ENCODE measurements at regions not wholly inside any gene's neighbourhood (a gene's known extent, or its start where the extent isn't known, plus 50 kb on each side); places are given as distances from the start of the nearest gene placed in this dataset.
"Not testable (repeated sequence)": the region's sequence is repeated elsewhere in the genome, so short reads cannot be mapped to it uniquely, and the experiment has no call there.

DNA sequence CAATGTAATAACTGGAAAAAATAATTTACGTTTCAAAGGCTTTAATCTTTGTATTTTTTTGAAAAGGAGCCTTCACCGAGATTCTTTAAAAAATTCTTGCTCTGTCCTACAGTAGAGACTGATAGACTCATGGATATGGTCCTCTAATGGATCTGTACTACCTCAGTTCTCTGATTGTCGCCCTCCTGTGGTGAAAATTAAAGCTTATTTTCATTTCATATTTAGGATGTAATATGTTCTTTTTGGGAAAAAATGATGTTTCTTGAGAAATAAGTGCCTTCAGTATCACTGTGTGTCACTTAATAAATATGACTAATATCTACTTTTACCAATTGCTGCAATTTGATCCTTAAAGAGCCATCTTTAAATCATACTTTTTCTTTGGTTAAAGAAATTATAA is 4593.3 kb upstream of the OR11H1 start:
- ATAC-seq; intact Hi-C loops (cut with DNase I): not testable (repeated sequence)

DNA sequence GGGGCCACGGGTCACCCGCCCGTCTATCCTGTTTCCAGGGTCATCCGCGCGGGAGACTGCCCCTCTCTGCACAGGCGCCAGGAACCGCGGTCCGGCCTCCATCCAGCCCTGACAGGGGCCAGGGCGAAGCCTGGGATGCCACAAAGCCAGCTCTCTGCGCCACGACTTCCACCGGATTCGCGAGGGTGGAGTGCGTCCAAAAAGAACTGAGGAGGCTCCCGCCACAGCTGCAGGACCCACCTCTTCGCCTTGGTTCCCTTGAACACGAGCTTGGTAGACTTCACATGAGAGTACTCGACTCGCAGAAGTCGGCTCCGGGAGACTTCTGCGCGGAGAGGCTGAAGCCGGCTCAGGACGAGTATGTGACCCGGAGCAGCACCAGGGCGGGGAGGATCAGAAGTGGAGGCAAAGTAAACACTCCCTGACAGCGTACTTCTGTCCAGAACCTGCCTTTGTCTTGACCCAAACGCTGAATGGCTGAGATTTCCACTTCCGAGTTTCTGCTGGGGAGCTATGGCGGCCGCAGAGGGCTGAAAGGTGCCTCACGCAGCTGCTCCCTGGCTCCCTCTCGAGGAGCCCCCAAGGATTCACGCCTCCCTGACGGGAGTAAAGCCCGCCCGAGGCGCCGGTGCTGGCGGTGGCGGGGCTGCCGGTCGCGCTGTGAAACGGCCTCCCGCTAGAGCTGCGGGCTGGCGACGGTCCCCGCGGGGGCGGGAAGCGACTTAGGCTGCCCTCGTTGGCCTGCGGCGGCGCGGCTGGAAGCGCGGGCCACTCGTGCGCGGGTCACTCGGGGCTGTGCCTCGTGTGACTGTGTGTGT is 4566.7 kb upstream of the OR11H1 start:
- WGBS = 64% methylated on average over 69 of the region's 69 CpGs
- H3K4me1 ChIP-seq (ENCODE audit: control insufficient read depth, insufficient read depth, low read length) = no peaks in the 10 kb centered on the region

More for the DNA sequence above, 4593.3 kb upstream of the OR11H1 start:
- not testable (repeated sequence) for H3K9me3 ChIP-seq (ENCODE audit: control insufficient read depth, low read length); H3K4me1 ChIP-seq (ENCODE audit: control insufficient read depth, insufficient read depth, low read length); DNase-seq; H3K4me3 ChIP-seq (ENCODE audit: low read length); H3K27ac ChIP-seq (ENCODE audit: low read length); H3K27me3 ChIP-seq (ENCODE audit: control insufficient read depth, insufficient read depth)
- 26% methylated on average over 3 of the region's 3 CpGs for WGBS

DNA sequence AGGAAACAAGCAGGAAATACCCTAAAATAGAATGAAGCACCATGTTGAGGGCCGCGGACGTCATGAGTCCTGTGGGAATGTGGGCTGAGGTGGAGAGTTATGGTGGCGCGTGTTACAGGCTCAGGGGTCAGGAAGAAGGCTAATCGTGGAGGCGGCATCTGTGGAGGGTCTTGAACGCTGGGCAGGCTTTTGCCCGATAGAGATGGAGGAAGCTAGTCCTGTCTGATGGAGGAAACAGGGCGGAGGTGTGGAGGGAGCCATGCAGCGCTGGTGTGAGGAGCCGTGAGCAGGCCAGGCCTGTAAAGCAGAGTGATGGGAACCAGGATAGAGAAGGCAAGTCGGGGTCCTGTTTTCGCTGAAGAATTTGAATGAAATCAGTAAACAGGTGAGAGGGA is 4566.1 kb upstream of the OR11H1 start:
- H3K9me3 ChIP-seq (ENCODE audit: control insufficient read depth, low read length); H3K27me3 ChIP-seq (ENCODE audit: control insufficient read depth, insufficient read depth); ATAC-seq; H3K4me1 ChIP-seq (ENCODE audit: control insufficient read depth, insufficient read depth, low read length); intact Hi-C loops (cut with DNase I); H3K4me3 ChIP-seq (ENCODE audit: low read length); H3K27ac ChIP-seq (ENCODE audit: low read length); DNase-seq: not testable (repeated sequence)
- WGBS = 74% methylated on average over 14 of the region's 14 CpGs

More for the DNA sequence above, 4566.7 kb upstream of the OR11H1 start:
- Histone ChIP-seq H3K9me3 (ENCODE audit: control insufficient read depth, low read length) (no peaks in the 10 kb centered on the region), H3K4me3 (ENCODE audit: low read length) (no peak overlapping the region), H3K27me3 (ENCODE audit: control insufficient read depth, insufficient read depth) (no peaks in the 10 kb centered on the region), H3K27ac (ENCODE audit: low read length) (no peak overlapping the region)
- DNase-seq (peak in 1 of 3 donors; percentile 55), ATAC-seq (peak; percentile 37 to 38)
- intact Hi-C loops (cut with DNase I) = no loop called here

All from right cardiac atrium (tissue), 5 donors.